ENCODE measurements at regions not wholly inside any gene's neighbourhood (a gene's known extent, or its start where the extent isn't known, plus 50 kb on each side); places are given as distances from the start of the nearest gene placed in this dataset.

GRCh38 chr4:156571146-156571545 is 400.5 kb downstream of the PDGFC start:
- TF ChIP-seq NFIC (IDR thresholded peaks at IDR 0.05) (no peak), CEBPB (IDR thresholded peaks at IDR 0.05) (no peak), REST (IDR thresholded peaks at IDR 0.05; ENCODE audit: low read depth) (no peak), EGR1 (IDR thresholded peaks at IDR 0.05) (no peak), FOXM1 (IDR thresholded peaks at IDR 0.05; ENCODE audit: borderline replicate concordance, low read depth) (no peak), CREB1 (IDR thresholded peaks at IDR 0.05; ENCODE audit: low read depth) (no peak), YY1 (IDR thresholded peaks at IDR 0.05; ENCODE audit: low read depth) (no peak), TEAD4 (IDR thresholded peaks at IDR 0.05) (no peak), EP300 (IDR thresholded peaks at IDR 0.05; ENCODE audit: borderline replicate concordance) (no peak), ZBTB7A (IDR thresholded peaks at IDR 0.05; ENCODE audit: low read depth) (no peak), RAD21 (IDR thresholded peaks at IDR 0.05; ENCODE audit: low read depth) (no peak), TAF1 (IDR thresholded peaks at IDR 0.05; ENCODE audit: low read depth) (no peak), TCF12 (IDR thresholded peaks at IDR 0.05; ENCODE audit: low read depth) (no peak)
- TF ChIP-seq, protein P1, sequence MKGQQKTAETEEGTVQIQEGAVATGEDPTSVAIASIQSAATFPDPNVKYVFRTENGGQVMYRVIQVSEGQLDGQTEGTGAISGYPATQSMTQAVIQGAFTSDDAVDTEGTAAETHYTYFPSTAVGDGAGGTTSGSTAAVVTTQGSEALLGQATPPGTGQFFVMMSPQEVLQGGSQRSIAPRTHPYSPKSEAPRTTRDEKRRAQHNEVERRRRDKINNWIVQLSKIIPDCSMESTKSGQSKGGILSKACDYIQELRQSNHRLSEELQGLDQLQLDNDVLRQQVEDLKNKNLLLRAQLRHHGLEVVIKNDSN (IDR thresholded peaks at IDR 0.05): no peak

- TF ChIP-seq TEAD4 (IDR thresholded peaks at IDR 0.05) (no peak), TCF12 (IDR thresholded peaks at IDR 0.05; ENCODE audit: low read depth) (no peak), YY1 (IDR thresholded peaks at IDR 0.05; ENCODE audit: low read depth) (no peak)
These were observed 402.1 kb downstream of the PDGFC start for GRCh38 chr4:156569535-156569934.

GRCh38 chr4:156568484-156568883 is 403.1 kb downstream of the PDGFC start:
- TF ChIP-seq CREB1 (IDR thresholded peaks at IDR 0.05; ENCODE audit: low read depth) (no peak), YY1 (IDR thresholded peaks at IDR 0.05; ENCODE audit: low read depth) (no peak), EP300 (IDR thresholded peaks at IDR 0.05; ENCODE audit: borderline replicate concordance) (no peak), ZBTB7A (IDR thresholded peaks at IDR 0.05; ENCODE audit: low read depth) (no peak), FOXM1 (IDR thresholded peaks at IDR 0.05; ENCODE audit: borderline replicate concordance, low read depth) (no peak)

- TF ChIP-seq MAX (IDR thresholded peaks at IDR 0.05) (no peak), NFIC (IDR thresholded peaks at IDR 0.05) (no peak), TEAD4 (IDR thresholded peaks at IDR 0.05) (no peak), REST (IDR thresholded peaks at IDR 0.05; ENCODE audit: low read depth) (no peak), FOXM1 (IDR thresholded peaks at IDR 0.05; ENCODE audit: borderline replicate concordance, low read depth) (no peak), EGR1 (IDR thresholded peaks at IDR 0.05) (no peak), RAD21 (IDR thresholded peaks at IDR 0.05; ENCODE audit: low read depth) (no peak), CREB1 (IDR thresholded peaks at IDR 0.05; ENCODE audit: low read depth) (no peak), ZBTB7A (IDR thresholded peaks at IDR 0.05; ENCODE audit: low read depth) (no peak), CEBPB (IDR thresholded peaks at IDR 0.05) (no peak), TAF1 (IDR thresholded peaks at IDR 0.05; ENCODE audit: low read depth) (no peak), YY1 (IDR thresholded peaks at IDR 0.05; ENCODE audit: low read depth) (no peak), EP300 (IDR thresholded peaks at IDR 0.05; ENCODE audit: borderline replicate concordance) (no peak)
- TF ChIP-seq, protein P1 (IDR thresholded peaks at IDR 0.05): no peak
These were observed 403.6 kb downstream of the PDGFC start for GRCh38 chr4:156568041-156568440.

GRCh38 chr4:156560701-156561100 is 410.9 kb downstream of the PDGFC start:
- TF ChIP-seq TEAD4 (IDR thresholded peaks at IDR 0.05) (no peak), ZBTB7A (IDR thresholded peaks at IDR 0.05; ENCODE audit: low read depth) (no peak), CEBPB (IDR thresholded peaks at IDR 0.05) (no peak), TAF1 (IDR thresholded peaks at IDR 0.05; ENCODE audit: low read depth) (no peak), RAD21 (IDR thresholded peaks at IDR 0.05; ENCODE audit: low read depth) (no peak), FOXM1 (IDR thresholded peaks at IDR 0.05; ENCODE audit: borderline replicate concordance, low read depth) (no peak), EGR1 (IDR thresholded peaks at IDR 0.05) (no peak), MAX (IDR thresholded peaks at IDR 0.05) (no peak), TCF12 (IDR thresholded peaks at IDR 0.05; ENCODE audit: low read depth) (no peak), REST (IDR thresholded peaks at IDR 0.05; ENCODE audit: low read depth) (no peak), EP300 (IDR thresholded peaks at IDR 0.05; ENCODE audit: borderline replicate concordance) (no peak), NFIC (IDR thresholded peaks at IDR 0.05) (no peak), CREB1 (IDR thresholded peaks at IDR 0.05; ENCODE audit: low read depth) (no peak), YY1 (IDR thresholded peaks at IDR 0.05; ENCODE audit: low read depth) (no peak)
- TF ChIP-seq, protein P1 (IDR thresholded peaks at IDR 0.05): no peak

Data from Ishikawa (cell line).